HG03280 (cell line): ENCODE measurements at regions not wholly inside any gene's neighbourhood (a gene's known extent, or its start where the extent isn't known, plus 50 kb on each side); places are given as distances from the start of the nearest gene placed in this dataset.

Source experiments
- ATAC-seq: cut with Tn5 transposase; IDR thresholded peaks from one replicate; pipeline ENCODE4 v1.9.1; 2021; ENCODE audit warnings: mild to moderate bottlenecking, moderate library complexity; ENCODE audit not compliant: unreplicated experiment

DNA sequence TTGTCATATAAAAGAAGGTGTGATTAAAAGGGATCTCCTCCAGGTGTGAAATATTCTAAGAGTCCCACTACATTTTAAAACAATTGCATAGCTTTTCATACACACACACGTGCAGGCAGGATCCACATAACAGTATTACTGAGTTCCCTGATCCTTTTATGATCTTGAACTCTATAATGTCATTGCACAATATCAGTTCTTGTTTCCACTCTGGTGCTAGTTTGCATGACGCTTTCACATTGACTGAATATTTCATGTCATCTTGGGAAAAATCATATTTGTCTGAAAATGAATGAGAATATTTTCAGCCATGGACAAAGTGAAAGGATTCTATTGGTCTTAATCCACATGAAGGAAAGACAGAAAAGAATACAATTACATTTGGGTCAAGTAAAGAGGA, 703.8 kb downstream of the CDH8 start:
- no peak for ATAC-seq

- no peak for ATAC-seq
Observed at GRCh38 chr16:61324044-61324443, 712.2 kb downstream of the CDH8 start.

GRCh38 chr16:61323456-61323855, 712.8 kb downstream of the CDH8 start:
- ATAC-seq, result no peak

- no peak for ATAC-seq
Observed at GRCh38 chr16:61320791-61321190, 715.4 kb downstream of the CDH8 start.

DNA sequence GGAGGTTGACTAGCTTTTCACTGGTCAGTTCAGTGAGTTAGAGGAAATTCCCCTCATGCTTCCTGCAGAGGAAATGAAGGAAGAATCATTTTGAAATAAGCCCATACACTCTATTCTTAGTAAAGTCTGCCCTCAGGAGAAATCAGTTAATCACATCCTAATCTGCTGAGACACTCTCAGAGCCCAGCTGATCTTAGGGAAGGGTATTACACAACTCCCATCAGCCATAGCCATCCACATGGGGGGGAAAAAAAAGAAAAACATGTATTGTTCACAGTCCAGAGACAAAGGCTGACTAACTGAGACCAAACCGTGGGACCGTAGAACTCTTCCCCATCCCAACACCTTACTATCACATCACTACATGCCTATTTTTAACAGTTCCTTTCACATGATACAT, 722.3 kb downstream of the CDH8 start:
- no peak for ATAC-seq

DNA sequence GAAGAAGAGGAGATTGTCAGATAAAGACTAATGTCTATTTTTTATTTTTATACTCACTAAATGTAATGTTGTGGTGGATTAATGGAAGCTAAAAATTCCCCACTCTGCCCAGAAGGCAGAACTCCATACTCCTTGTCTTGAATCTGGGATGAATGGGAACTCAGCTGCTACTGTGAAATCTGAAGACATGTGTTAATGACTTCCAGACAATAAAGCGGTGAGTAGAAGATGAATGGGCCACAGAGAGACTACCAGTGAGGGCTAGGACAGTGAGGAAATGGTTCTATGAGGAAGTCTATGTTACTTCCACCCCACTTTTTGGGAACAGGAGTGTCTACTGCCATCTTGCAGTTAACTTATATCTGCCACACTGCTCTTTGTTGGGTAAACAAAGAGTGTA, 726.9 kb downstream of the CDH8 start:
- no peak for ATAC-seq

DNA sequence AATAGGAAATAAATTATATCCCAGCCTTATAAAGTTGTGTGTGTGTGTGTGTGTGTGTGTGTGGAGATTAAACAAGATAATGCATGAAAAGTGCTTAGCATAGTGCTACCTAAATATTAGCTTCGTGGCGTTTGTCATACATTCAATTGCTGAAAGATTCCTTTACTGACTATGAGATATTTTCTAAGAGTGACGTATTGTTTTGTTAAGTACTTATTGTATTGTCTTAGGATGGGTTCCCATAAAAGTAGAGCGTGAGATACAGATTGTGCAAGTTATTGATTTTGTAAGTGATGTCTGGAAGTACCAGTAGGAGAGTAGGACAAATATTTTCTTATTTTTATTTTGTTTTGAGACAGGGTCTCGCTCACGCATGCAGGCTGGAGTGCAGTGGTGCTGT, 730.0 kb downstream of the CDH8 start:
- ATAC-seq, result no peak

DNA sequence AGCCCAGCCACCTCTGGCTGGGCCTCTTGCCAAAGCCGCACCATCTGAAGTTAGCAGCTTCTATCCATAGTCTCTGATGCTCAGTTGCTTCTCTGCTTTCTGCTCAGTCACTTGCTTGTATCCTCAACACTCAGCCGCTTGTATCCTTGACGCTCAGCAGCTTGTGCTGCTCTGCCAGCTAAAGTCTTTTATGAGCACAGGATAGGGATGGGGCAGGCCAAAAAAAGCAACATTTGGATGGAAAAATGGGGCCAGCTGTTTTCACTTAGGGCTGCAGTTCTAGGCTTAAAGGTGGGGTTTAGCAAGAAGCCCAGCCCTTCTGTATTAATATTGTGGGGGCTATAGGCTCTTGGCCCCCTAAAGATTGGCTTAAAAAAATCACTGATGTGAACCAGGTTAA, 739.4 kb downstream of the CDH8 start:
- no peak for ATAC-seq

DNA sequence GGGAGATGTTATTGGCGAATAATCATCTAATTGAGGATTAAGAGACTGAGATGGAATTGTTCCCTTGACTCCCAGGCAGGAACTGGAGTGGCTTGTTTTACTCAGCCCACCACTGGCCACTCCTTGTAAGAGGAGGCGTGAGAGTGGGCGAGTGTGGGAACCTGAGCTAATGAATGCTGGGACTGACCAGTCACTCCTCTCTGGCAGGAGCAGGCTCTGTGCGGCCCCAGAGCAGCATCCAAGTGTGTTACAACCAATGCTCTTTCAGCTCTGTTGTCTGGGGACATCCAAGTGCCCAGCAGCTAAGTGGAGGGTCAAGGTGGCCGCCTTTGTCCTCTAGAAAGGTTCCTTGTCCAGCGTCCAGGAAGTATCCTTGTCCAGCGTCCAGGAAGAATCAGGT, 739.9 kb downstream of the CDH8 start:
- no peak for ATAC-seq

- no peak for ATAC-seq
Observed at GRCh38 chr16:61295311-61295710, 740.9 kb downstream of the CDH8 start.

GRCh38 chr16:61289141-61289540, 747.1 kb downstream of the CDH8 start:
- no peak for ATAC-seq

DNA sequence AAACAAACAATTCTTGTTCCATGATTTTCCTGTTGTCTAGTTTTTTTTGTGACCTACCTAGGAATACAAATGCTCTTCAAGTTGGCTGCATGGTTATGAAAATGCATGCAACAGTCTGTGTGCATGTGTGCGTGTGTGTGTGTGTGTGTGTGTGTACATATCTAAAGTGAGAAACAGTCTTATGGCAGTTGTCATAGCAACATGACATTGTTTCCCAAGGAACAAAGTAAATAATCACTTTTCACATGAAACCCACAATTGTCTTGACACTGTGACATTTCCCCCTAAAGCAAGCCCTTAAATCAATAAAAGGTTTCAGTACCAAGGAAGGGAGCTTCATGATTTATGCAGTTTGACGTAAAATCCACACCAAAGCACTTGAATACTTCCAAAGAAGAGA, 758.4 kb downstream of the CDH8 start:
- no peak for ATAC-seq

GRCh38 chr16:61274211-61274610, 762.0 kb downstream of the CDH8 start:
- ATAC-seq, result no peak

- ATAC-seq, result no peak
Observed at GRCh38 chr16:61270726-61271125, 765.5 kb downstream of the CDH8 start.

DNA sequence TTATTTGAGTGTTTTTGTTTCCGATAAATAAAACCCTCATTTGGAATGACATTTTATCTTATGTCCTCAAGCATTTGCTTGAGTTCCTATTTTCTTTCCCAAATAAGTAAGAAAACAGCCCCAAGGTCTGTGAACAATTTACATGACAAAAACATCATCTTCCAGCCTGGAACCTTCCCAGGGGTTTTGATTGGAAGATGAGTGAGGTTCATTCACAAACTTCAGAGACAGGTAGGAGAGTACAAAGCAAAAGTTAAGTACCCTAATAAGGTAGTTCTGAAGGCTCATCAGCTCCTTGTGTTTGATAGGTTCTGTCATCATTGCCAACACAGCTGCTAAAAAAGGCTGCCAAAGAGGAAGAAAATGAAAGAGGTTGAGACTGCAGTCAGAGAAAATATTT, 772.8 kb downstream of the CDH8 start:
- ATAC-seq, result no peak

DNA sequence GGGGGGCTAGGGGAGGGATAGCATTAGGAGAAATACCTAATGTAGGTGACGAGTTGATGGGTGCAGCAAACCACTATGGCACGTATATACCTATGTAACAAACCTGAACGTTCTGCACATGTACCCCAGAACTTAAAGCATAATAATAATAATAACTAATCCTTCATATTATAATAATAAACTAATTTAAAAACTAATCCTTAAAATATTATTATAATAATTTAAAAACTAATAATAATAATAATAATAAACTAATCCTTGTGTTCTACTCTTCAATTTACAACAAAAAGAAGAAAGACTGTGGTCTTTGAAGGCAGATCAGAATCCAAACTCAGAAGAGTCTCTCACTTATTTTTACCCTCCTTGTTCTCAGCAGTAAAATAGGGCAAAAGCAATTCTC, 774.9 kb downstream of the CDH8 start:
- no peak for ATAC-seq

DNA sequence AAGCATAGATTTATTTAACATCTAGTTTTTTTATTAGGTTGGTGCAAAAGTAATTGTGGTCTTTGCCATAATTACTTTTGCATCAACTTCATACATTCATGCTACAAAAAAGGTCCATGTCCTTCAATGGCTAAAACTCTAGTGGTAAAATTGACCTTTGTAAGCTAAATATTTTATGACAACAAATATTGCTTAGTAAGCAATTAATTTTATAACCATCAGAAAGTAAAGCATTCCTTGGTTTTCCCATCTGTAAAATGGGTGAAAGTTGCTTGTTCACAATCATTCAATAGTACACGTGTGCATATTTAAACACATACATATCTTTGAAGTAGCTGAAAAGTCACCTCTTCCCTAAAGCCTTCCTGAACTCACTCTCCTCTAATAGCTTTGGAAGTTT, 789.6 kb downstream of the CDH8 start:
- no peak for ATAC-seq

DNA sequence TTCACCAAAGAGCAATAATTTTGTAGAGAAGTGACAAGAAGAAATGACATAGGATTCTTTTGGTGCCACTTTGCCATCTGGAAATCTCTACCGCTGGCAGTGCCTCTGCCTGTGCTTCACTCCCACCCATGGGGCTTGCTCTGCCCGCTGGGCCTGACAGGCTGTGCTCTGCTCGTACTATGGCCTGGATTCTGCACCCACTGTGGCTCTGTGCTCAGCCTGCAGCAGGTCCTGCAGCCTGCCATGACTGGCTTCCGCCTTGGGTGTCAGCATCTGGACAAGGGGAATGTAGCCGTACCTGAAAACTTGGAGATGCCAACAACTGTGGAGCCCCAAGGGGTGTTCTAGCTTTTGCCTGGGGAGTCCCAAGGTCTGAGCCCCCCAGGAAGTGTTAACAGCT, 792.3 kb downstream of the CDH8 start:
- no peak for ATAC-seq

DNA sequence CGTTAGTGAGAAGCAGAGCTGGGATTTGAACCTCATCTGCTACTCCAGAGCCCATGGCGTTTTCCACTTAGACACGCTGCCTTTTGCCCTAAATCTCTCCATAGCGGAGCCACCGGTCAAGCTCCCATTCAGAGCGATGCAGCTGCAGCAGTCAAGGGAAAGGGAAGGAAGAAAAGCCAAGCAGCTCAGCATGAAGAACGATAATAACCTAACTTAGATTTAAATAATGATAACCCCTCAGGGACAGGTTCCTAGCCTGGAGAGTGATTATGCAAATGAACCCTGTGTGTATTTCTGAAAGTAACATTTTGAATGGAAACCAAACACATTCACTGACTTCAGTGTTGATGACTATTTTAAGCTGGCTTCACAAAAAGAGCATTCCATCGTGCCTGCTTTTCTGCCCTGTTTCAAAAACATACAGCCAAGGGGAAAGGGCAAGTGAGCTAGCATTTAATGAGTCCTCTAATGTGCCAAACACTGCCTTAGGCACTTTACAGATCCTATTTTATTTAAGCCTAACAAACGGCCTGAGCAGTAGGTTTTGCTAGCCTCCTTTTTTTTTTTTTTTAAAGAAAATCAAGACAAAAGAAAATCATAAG, 798.3 kb downstream of the CDH8 start:
- no peak for ATAC-seq

GRCh38 chr16:61233713-61234112, 802.5 kb downstream of the CDH8 start:
- ATAC-seq, result no peak

DNA sequence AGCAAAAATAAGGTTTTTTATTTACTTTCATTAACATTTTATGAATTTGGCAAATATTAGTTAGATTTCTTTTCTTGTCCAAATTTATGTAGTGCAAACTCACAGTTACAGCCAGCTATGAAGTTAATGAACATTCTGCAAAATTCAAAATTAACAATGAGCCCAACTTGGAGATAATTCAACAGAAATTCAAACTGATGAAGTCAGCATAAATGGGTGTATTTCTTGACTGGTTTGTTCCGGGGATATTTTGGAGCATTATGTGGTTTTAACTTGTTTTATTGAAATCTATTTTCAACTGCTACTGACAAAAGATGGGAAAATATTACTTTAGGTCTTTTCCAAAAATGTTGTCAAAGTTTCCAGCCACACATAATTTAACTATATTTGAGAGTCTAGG, 807.9 kb downstream of the CDH8 start:
- ATAC-seq, result no peak

- ATAC-seq, result no peak
Observed at GRCh38 chr16:61215605-61216004, 820.6 kb downstream of the CDH8 start.

- ATAC-seq, result no peak
Observed at GRCh38 chr16:61214780-61215179, 821.5 kb downstream of the CDH8 start.

- no peak for ATAC-seq
Observed at GRCh38 chr16:61210076-61210475, 826.2 kb downstream of the CDH8 start.
